IPS DF 6.9 (cell line): ENCODE measurements at regions not wholly inside any gene's neighbourhood (a gene's known extent, or its start where the extent isn't known, plus 50 kb on each side); places are given as distances from the start of the nearest gene placed in this dataset.
"Not testable (repeated sequence)": the region's sequence is repeated elsewhere in the genome, so short reads cannot be mapped to it uniquely, and the experiment has no call there.

Experiments used
- DNase-seq: peaks from one replicate; pipeline ENCODE4 v3.0.0-alpha.2; 2013; ENCODE audit warnings: low read depth, low spot score
- H3K27ac ChIP-seq: one replicate; pipeline ENCODE4 v1.5.1; 2013; ENCODE audit warnings: low read length, control low read depth
- H3K27me3 ChIP-seq: 2 replicates; pipeline ENCODE4 v1.6.1; 2013; ENCODE audit warnings: mild to moderate bottlenecking, low read length; ENCODE audit not compliant: control insufficient read depth, insufficient read depth
- H3K36me3 ChIP-seq: 2 replicates; pipeline ENCODE4 v1.6.1; 2013; ENCODE audit warnings: low read length; ENCODE audit not compliant: control insufficient read depth, insufficient read depth
- H3K4me1 ChIP-seq: 2 replicates; pipeline ENCODE4 v1.6.1; 2013; ENCODE audit warnings: low read length; ENCODE audit not compliant: control insufficient read depth, insufficient read depth
- H3K4me3 ChIP-seq: 2 replicates; pipeline ENCODE4 v1.5.1; 2013; ENCODE audit warnings: mild to moderate bottlenecking, low read length
- H3K9me3 ChIP-seq: 2 replicates; pipeline ENCODE4 v1.6.1; 2013; ENCODE audit warnings: low read length, inconsistent platforms; ENCODE audit not compliant: control insufficient read depth, insufficient read depth
- WGBS: extraction: QIAGEN DNeasy Blood & Tissue Kit; methylation state at CpG from one replicate; pipeline ENCODE4 v1.1.7; 2013; ENCODE audit warnings: mixed read lengths, missing lambda C conversion rate; ENCODE audit not compliant: insufficient read length, insufficient coverage; 5-methylcytosine and 5-hydroxymethylcytosine counted together

- Histone ChIP-seq H3K27me3 (no peaks in the 10 kb centered on the region), H3K4me1 (no peaks in the 10 kb centered on the region), H3K4me3 (no peak overlapping the region), H3K27ac (no peak overlapping the region), H3K36me3 (no peaks in the 10 kb centered on the region), H3K9me3 (no peaks in the 10 kb centered on the region)
- WGBS = no CpG with 5 or more reads among the region's 19 CpGs
- no peak for DNase-seq
Measured at GRCh38 chr6:27599859-27600532, 127.1 kb upstream of the ZNF184 start.

- H3K4me1 ChIP-seq, DNase-seq, H3K36me3 ChIP-seq, H3K27me3 ChIP-seq, H3K27ac ChIP-seq, H3K4me3 ChIP-seq, H3K9me3 ChIP-seq: not testable (repeated sequence)
- WGBS = no CpG with 5 or more reads among the region's 13 CpGs
Measured at GRCh38 chr6:27597031-27597567, 124.2 kb upstream of the ZNF184 start.

- WGBS = no CpG with 5 or more reads among the region's 5 CpGs
- no peak for DNase-seq
- H3K9me3 ChIP-seq = no peaks in the 10 kb centered on the region
- no peaks in the 10 kb centered on the region for H3K36me3 ChIP-seq
- H3K4me1 ChIP-seq = no peaks in the 10 kb centered on the region
- no peak overlapping the region for H3K27ac ChIP-seq
- H3K27me3 ChIP-seq = no peaks in the 10 kb centered on the region
- H3K4me3 ChIP-seq = peak overlapping the region; percentile 76; the same call in 1 of the 2 replicates
Measured at GRCh38 chr6:27593861-27594260, 121.0 kb upstream of the ZNF184 start.

- H3K4me1 ChIP-seq = no peaks in the 10 kb centered on the region
- H3K9me3 ChIP-seq = no peaks in the 10 kb centered on the region
- WGBS = no CpG with 5 or more reads among the region's 19 CpGs
- no peak for DNase-seq
- H3K36me3 ChIP-seq = no peaks in the 10 kb centered on the region
- no peak overlapping the region for H3K27ac ChIP-seq
- H3K27me3 ChIP-seq = no peaks in the 10 kb centered on the region
- peak overlapping the region; percentile 76 for H3K4me3 ChIP-seq
Measured at GRCh38 chr6:27593200-27593818, 120.4 kb upstream of the ZNF184 start.

- no peak for DNase-seq
- no peaks in the 10 kb centered on the region for H3K9me3 ChIP-seq
- no peaks in the 10 kb centered on the region for H3K27me3 ChIP-seq
- no peaks in the 10 kb centered on the region for H3K4me1 ChIP-seq
- peak overlapping the region; percentile 76; the same call in 1 of the 2 replicates for H3K4me3 ChIP-seq
- no peak overlapping the region for H3K27ac ChIP-seq
- H3K36me3 ChIP-seq = no peaks in the 10 kb centered on the region
- no CpG with 5 or more reads among the region's 22 CpGs for WGBS
Measured at GRCh38 chr6:27592481-27593199, 119.7 kb upstream of the ZNF184 start.

- no peaks in the 10 kb centered on the region for H3K4me1 ChIP-seq
- no peaks in the 10 kb centered on the region for H3K36me3 ChIP-seq
- H3K27ac ChIP-seq = no peak overlapping the region
- H3K4me3 ChIP-seq = peak overlapping the region; percentile 57
- WGBS = no CpG with 5 or more reads among the region's 22 CpGs
- no peaks in the 10 kb centered on the region for H3K27me3 ChIP-seq
- H3K9me3 ChIP-seq = no peaks in the 10 kb centered on the region
- DNase-seq = no peak
Measured at GRCh38 chr6:27591699-27592480, 119.0 kb upstream of the ZNF184 start.

- not testable (repeated sequence) for H3K27me3 ChIP-seq, H3K27ac ChIP-seq, H3K9me3 ChIP-seq, H3K4me3 ChIP-seq, H3K4me1 ChIP-seq, H3K36me3 ChIP-seq, DNase-seq
- WGBS = no CpG with 5 or more reads among the region's 11 CpGs
Measured at GRCh38 chr6:27585316-27585715, 112.4 kb upstream of the ZNF184 start.

- Histone ChIP-seq H3K27ac (no peak overlapping the region), H3K4me3 (no peak overlapping the region), H3K9me3 (no peaks in the 10 kb centered on the region), H3K27me3 (no peaks in the 10 kb centered on the region), H3K36me3 (no peaks in the 10 kb centered on the region), H3K4me1 (no peaks in the 10 kb centered on the region)
- no peak for DNase-seq
- no CpG with 5 or more reads among the region's 4 CpGs for WGBS
Measured at GRCh38 chr6:27584326-27584725, 111.4 kb upstream of the ZNF184 start.

GRCh38 chr6:27582928-27583725 lies 110.2 kb upstream of the ZNF184 start:
- peak overlapping the region; percentile 31; the same call in 1 of the 2 replicates for H3K4me3 ChIP-seq
- no peaks in the 10 kb centered on the region for H3K9me3 ChIP-seq
- no peaks in the 10 kb centered on the region for H3K36me3 ChIP-seq
- no peak for DNase-seq
- no CpG with 5 or more reads among the region's 32 CpGs for WGBS
- H3K27ac ChIP-seq = no peak overlapping the region
- H3K27me3 ChIP-seq = no peaks in the 10 kb centered on the region
- no peaks in the 10 kb centered on the region for H3K4me1 ChIP-seq
